GM18517 (cell line): ENCODE measurements at regions not wholly inside any gene's neighbourhood (a gene's known extent, or its start where the extent isn't known, plus 50 kb on each side); places are given as distances from the start of the nearest gene placed in this dataset.
"Not testable (repeated sequence)": the region's sequence is repeated elsewhere in the genome, so short reads cannot be mapped to it uniquely, and the experiment has no call there.

Source experiments
- ATAC-seq: cut with Tn5 transposase; IDR thresholded peaks from one replicate; pipeline ENCODE4 v1.9.1; 2021; ENCODE audit warnings: mild to moderate bottlenecking, moderate library complexity; ENCODE audit not compliant: unreplicated experiment

DNA sequence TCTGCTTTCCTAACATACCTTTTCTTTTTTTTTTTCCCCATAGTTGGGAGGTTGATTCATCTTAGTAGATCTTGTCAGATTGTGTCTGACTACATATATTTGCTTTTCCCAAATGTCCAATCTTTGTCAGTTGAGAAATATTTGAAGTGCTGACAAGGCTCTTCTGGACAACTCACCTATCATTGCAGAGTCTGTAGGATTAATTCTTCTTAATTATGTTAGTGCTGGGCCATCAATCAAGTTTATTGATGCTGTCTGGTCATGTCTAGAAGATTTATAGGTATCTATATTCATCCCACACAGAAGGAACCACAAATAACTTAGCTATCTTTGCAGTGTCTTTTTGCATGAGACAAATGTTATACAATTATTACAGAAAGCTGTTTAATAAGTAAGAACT lies 310.6 kb downstream of the ACTR3B start:
- ATAC-seq = no peak

DNA sequence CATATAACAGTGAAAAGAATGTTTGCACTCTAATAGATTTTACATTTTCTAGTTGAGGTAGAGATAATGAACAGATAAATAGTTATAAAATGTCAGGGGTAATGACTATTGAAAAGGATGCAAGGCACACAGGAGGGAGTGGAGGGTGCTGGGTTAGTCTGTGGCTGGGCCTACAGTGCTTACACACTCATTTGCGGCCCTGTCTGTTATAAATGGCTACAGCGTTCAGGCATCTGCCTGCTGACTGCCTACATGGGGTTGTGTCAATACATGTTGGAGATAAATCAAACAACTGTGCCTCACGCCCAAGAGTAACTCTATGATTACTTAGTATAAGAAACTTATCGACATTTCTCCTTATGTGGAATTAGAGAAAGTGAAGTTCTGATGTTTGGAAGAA lies 313.3 kb downstream of the ACTR3B start:
- no peak for ATAC-seq

DNA sequence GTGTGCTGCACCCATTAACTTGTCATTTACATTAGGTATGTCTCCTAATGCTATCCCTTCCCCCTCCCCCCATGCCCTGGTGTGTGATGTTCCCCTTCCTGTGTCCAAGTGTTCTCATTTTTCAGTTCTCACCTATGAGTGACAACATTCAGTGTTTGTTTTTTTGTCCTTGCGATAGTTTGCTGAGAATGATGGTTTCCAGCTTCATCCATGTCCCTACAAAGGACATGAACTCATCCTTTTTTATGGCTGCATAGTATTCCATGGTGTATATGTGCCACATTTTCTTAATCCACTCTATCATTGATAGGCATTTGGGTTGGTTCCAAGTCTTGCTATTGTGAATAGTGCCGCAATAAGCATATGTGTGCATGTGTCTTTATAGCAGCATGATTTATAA lies 316.7 kb downstream of the ACTR3B start:
- ATAC-seq = not testable (repeated sequence)

DNA sequence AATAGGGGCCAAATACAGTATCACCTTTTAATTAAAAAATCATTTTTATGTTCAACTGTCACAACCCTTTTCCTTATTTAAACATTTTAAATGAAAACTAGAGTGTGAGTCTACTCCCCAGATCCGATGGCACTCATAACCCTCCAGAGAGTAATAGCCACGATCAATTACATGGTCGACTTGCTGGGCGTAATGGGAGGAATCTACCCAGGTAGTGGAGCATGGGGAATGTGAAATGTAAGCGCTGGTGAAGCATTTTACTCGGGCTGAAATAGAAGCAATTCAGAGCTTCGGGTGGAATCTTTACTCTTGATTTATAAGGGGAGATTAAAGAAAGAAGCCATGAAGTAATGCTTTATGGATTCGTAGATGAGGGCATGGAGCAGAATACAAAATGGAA lies 321.9 kb downstream of the ACTR3B start:
- no peak for ATAC-seq

DNA sequence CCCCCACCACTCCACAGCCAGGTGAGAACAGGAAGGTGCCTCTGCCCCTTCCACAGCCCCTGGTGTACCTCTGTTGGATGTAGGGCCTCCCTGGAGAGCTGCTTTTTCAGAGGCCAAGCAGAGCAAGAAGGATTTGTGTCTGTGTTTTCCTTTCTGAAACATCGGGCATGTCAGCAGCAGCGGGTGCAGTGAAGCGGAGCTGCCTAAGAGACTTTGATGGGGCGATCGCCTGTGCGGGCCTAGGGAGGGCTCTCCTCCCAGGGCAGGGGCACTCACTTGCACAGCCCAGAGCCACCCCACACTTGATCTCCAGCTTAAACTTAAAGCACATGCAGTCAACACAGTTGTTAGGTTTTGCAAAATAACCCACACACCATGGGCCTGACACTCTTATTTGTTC lies 324.7 kb downstream of the ACTR3B start:
- no peak for ATAC-seq

DNA sequence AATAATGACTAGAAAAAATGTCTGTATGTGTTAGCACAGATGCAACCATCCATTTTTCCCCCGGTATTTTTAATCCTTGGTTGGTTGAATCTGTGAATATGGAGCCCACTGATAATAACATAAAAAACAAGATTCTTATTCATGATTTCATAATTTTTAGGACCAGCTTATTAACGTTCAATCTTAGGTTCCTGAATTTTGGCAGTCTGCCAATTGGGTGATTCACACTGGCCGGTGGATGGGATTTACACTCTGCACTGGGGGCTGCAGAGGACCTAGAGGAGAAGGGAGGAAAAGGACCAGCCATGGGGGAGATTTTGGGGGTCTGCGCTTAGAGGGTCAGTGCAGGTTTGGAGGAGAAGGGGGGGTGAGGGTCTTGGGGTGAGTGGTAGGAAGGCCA lies 327.9 kb downstream of the ACTR3B start:
- no peak for ATAC-seq

DNA sequence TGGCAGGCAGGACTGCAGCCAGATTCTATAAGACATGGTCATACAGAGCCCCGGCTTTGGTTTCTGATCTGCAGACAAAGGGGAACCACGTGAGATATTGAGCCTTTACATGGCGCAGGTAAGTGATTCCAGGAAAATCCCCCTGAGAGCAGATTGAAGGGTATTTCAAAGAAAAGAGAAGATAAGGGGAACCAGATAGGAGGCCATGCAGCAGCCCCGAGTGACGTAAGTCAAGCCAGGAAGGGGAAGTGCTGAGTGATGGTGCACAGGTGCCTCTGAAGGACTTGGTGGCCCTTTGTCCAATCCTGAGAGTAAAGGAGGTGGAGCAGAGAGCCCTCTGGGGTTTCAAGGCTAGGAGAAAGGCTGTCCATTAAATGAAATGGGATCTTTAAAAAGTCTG lies 329.0 kb downstream of the ACTR3B start:
- no peak for ATAC-seq

DNA sequence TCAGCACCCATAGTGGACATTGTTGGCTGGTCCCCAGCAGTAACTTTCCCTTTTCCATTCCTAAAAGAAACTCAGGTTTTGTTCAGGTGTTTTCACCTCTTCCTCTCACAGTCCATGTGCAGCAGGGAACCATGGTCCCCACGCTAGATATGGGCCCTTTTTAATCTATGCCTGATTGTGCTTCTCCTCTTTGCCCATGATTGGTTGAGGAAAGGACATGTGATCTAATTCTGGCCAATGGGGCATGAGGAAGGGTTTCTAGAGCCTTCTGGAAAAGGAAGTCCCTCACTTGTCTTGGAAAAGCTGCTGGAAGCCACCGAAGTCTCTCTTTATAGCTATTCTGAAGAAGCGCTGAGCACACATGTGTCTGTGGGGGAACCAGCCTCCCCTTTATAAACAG lies 330.7 kb downstream of the ACTR3B start:
- ATAC-seq = no peak

DNA sequence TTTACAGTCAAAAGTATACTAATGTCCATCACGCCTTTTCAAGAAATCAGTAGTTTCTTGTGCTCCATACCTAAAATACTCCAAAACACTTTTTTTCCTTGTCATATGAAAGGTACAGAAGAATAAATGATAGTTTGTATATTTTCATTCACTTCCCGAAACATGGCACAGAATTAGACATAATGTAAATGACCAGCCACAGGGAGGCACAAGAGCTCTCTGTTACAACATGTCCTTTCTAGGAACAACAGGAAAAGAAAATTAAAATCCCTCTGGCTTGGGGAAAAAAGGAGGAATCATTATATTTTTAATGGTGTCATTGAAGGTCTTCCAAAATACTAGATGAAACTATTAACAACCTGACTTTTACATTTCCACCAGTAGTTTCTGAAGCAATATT lies 331.2 kb downstream of the ACTR3B start:
- no peak for ATAC-seq

DNA sequence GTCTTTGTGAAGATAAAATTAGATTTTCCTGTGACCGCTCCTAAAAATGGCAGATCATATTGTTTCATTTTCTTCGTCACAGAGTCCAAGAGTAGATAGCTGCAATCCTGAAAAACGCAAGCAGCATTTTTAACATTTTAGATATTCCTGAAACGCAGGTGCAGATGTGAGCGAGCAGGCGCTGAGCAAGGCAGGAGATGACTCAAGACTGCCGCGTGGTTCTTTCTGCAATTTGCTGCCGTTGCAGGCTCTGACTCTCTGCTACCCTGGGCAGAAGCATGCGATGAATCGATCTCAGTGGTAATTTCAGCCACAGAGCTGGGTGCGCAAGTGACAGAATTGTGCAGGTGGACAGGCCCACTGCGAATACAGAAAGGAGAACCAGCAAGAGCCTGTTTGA lies 331.9 kb downstream of the ACTR3B start:
- ATAC-seq = no peak

DNA sequence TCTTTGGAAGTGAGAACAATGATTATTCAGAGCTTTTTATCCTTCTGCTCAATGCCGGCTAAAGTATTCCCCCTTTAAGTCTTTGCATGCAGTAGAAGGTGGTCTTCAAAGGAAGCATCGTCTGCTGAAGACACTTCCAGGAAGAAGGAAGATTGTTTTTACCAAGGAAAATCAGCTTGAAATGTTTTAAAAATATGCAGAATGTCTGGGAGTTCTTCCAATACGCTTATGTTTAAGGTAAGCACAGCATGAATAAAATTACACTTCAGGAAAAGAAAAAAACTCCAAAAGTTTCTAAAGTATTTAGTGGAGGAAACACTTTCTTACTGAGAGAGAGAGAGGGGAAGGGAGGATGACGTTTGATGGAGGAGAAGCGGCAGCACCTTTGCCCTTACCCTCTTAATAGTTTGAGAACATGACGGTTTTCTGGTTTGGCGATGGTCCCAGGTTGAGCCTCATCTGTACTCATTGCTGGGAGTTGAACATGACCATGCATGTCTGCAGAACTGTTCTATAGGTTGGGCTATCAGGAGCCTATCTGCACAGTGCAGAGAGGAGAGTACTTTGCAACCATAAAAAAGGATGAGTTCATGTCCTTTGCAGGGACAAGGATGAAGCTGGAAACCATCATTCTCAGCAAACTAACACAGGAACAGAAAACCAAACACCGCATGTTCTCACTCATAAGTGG lies 338.1 kb downstream of the ACTR3B start:
- no peak for ATAC-seq

DNA sequence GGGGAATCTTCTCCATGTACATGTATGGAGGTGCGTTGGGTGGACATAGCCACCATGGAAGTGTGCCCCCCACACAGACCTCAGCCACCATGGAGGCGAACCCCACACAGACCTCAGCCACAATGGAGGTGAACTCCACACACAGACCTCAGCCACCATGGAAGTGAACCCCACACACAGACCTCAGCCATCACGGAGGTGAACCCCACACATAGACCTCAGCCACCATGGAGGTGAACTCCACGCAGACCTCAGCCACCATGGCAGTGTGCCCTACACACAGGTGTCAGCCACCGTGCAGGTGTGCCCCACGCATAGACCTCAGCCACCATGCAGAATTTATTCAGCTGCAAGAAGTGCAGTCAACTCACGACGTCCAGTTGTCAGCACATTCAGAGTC lies 339.7 kb downstream of the ACTR3B start:
- ATAC-seq = no peak

DNA sequence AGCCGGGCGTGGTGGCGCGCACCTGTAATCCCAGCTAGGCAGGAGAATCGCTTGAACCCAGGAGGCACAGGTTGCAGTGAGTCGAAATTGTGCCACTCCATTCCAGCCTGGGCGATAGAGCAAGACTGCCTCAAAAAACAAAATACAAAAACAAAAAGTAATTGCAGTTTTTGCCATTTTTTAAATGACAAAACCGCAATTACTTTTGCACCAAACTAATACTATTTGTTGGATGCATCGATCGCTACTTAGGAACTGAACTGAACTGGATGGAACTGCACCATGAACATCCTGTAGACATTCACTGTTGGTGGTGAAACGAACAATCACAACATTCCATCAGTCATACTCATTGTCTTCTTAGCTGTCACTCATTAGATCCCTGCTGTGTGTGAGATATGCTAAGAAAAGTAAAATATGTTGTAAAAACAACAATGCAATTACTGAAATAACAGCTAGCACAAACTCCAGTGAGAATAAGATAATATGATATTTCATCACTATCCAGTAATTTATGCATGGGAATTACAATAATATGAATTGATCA lies 341.2 kb downstream of the ACTR3B start:
- no peak for ATAC-seq

DNA sequence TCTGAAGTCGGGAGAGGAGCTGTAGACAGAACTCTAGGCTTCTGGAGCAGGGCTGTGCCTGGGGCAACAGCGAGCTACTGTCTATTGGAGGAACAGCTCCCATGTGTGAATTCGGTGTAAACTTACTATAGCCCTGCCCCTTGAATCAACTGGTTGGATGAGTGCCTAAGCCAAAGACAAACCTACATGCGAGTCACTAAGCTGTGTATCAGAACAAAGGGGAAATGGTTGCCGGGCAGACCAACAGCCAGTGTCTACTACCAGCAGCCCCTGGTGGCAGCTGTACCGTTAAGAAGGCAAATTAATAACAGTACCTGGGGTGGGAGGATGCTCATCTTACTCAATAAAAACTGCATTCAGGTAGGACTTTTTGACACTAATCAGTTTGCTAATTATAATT lies 343.6 kb downstream of the ACTR3B start:
- no peak for ATAC-seq

DNA sequence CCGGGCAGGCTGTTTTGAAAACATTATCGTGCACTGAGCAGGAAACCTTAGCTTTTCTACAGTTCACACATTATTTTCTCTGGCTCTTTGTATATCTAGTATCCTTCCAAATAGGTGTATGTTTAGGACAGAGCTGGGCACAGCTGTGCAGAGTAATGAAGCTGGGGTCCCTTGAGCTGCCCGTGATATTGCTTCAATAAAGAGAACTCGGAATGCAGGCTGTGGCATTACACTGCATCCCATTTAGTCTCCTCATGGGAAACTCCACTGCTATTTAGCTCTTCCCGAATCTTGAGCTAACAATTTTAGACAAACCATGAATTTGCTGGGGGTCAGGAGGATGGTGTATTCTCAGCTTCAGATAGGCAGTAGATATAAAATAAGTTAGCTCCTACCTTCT lies 348.3 kb downstream of the ACTR3B start:
- ATAC-seq = no peak

DNA sequence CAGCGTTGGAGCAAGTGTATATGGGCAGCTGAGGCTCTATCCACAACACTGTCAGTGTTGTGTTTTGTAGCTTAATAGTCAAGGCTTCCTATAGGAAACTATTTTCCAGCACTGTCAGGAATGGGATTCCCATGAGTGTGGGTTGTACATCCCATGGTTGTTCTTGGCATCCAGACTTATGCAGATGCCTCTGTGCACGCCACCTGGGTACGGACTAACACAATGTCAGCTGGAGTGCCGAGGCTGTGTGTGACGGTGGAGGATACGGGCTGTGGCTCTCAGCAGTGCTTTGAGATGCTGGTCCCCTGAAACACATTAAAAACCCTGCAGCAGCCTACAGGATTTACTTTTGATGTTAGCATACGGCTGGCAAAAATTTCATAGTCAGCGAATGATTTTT lies 350.0 kb downstream of the ACTR3B start:
- ATAC-seq = no peak

DNA sequence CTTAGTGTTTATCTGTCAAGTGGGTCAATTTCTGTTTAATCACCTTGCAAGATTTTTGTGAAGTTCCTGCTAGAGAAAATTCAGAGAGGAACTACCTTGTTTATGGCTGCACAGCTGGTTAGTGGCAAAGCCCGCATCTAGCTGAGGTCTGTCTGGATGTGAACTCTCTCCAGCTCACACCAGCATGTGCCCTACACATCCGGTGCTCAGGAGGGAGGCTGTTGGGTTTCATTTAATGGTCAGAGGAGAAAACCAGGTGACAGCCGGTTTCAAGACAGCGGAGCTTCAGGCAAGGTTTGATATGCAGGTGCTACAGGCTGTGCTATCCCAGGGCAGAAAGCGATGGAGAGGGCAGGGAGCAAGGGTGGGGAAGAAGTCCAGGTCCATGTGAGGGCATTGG lies 351.1 kb downstream of the ACTR3B start:
- no peak for ATAC-seq

DNA sequence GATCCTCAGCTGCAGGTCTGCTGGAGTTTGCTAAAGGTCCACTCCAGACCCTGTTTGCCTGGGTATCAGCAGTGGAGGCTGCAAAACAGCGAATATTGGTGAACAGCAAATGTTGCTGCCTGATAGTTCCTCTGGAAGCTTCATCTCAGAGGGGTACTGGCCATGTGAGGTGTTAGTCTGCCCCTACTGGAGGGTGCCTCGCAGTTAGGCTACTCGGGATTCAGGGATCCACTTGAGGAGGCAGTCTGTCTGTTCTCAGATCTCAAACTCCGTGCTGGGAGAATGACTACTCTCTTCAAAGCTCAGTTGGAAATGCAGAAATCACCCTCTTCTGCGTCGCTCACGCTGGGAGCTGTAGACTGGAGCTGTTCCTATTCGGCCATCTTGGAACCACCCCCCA lies 362.7 kb downstream of the ACTR3B start:
- ATAC-seq = not testable (repeated sequence)

DNA sequence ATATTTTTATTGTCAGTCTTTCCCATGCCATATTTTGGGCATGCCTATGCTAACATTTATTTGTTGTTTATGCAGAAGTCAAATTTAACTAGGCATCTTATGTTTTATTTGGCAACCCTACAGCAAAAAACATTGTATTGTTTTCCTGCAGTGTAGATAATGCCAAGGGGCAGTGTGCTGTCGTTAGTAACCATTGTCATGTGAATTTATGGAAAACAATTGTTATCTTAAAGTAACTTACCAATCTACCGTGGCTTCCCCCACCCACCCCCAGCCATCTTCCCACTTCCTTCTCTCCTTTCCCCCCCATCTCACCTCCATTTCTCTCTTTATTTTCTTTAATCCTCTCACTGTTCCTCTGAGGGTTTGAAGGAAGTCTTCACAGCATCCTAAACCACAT lies 370.5 kb downstream of the ACTR3B start:
- no peak for ATAC-seq

DNA sequence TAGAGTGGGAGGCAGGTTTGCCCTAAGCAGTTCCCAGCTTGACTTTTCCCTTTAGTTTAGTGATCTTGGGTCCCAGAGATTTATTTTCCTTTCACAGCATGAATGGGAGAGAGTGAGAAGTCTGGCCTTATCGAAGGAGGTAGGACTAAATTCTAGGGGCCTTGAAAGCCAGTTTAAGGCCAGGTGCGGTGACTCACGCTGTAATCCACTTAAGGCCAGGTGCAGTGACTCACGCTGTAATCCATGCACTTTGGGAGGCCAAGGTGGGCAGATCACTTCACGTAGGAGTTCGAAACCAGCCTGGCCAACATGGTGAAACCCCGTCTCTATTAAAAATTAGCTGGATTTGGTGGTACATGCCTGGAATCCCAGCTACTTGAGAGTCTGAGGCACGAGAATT lies 392.2 kb downstream of the ACTR3B start:
- no peak for ATAC-seq

DNA sequence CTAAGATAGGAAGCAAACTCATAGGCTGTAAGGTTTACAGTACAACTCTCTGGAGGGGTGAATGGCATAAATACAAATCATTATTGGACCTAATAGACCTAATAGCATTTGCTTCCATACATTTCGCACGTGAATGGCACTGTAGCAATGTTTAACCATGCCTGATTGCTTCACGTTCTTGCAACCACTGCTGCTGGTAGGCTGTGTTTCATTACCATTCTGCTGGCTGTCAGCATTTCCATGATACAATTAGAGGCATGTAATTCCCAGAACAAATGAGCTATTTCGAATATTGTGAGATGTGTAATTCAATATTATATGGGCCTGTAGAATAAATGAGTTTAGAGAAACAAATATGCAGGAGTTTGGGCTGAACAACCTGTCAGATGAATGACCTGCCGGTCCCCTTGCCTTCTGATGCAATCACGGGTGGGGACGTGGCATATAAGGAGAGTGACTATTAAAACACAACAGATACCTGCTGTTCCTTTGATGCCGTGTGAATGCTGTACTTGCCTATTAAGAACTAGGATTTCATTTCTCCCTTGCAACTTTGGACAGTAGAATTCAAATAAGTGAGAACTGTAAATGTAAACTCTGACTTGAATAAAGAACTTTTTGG lies 393.4 kb downstream of the ACTR3B start:
- ATAC-seq = no peak

DNA sequence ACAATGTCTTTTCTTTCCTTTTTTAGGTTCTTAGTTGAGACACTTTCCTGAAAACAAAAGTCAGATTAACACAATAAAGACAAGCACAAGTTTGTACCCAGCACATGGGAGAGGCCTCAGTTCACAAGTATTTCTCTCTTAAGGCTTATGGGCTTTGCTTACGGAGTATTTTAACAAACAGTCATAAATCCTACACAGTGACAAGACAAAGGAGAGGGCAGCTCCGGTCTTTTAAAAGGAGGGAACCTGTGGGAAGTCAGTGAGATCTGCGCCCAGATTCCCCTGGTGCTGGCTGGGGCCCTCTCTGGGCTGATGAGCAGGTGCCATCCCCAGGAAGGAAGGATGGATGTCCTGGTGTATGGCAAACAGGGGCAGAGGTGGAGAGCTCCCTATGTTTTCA lies 398.6 kb downstream of the ACTR3B start:
- ATAC-seq = no peak

DNA sequence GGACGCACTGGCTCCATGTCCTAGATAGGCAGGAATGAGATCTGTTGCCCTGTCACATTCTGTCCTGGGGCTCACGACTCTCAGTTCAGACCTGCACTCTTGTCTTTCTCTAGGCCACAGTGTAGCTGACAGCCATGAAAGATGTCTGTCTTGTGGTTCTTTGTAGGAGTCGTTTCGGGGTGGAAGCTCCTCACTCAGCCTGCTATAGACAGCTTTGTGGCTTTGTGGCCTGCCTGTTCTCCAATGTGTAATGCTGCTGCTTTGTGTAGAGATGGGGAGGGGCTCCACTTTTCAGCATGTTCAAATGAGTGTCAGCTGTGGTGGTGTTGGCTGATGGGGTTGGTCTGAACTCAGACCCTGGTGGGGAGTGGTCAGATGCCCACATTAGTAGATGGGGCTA lies 410.7 kb downstream of the ACTR3B start:
- no peak for ATAC-seq
